ENCODE measurements at regions not wholly inside any gene's neighbourhood (a gene's known extent, or its start where the extent isn't known, plus 50 kb on each side); places are given as distances from the start of the nearest gene placed in this dataset.

- TF ChIP-seq CTCF (IDR thresholded peaks at IDR 0.05; ENCODE audit: low read depth, low read length), result no peak
- TF ChIP-seq POLR2A (IDR thresholded peaks at IDR 0.05; ENCODE audit: extremely low read depth, insufficient read length), result no peak
Observed at GRCh38 chr4:163063891-163064290, 102.8 kb downstream of the NAF1 start.

Data from NB4 (cell line).